H9 (cell line): ENCODE measurements at regions not wholly inside any gene's neighbourhood (a gene's known extent, or its start where the extent isn't known, plus 50 kb on each side); places are given as distances from the start of the nearest gene placed in this dataset.

Source experiments
- DNase-seq: peaks from one replicate; pipeline ENCODE4 v3.0.0-alpha.2; 2017
- H2AFZ ChIP-seq: one replicate; pipeline ENCODE4 v1.6.1; 2013; ENCODE audit warnings: mild to moderate bottlenecking, low read length, control low read depth, moderate library complexity
- H2AK5ac ChIP-seq: 2 replicates; pipeline ENCODE4 v1.6.1; 2013; ENCODE audit warnings: low read length, control low read depth, mixed read lengths; ENCODE audit not compliant: insufficient read length
- H2BK120ac ChIP-seq: one replicate; pipeline ENCODE4 v1.6.1; 2013; ENCODE audit warnings: low read depth, mild to moderate bottlenecking, low read length, control low read depth, inconsistent platforms; ENCODE audit not compliant: poor library complexity, severe bottlenecking
- H2BK12ac ChIP-seq: 2 replicates; pipeline ENCODE4 v1.6.1; 2013; ENCODE audit warnings: low read length, control low read depth, mixed read lengths, low read depth; ENCODE audit not compliant: insufficient read length
- H2BK15ac ChIP-seq: 2 replicates; pipeline ENCODE4 v1.6.1; 2013; ENCODE audit warnings: low read depth, low read length, control low read depth
- H2BK20ac ChIP-seq: one replicate; pipeline ENCODE4 v1.6.1; 2013; ENCODE audit warnings: low read depth, mild to moderate bottlenecking, low read length, control low read depth, inconsistent platforms; ENCODE audit not compliant: poor library complexity, severe bottlenecking
- H2BK5ac ChIP-seq: 2 replicates; pipeline ENCODE4 v1.6.1; 2013; ENCODE audit warnings: low read length, control low read depth, mixed read lengths; ENCODE audit not compliant: insufficient read length
- H3K14ac ChIP-seq: 2 replicates; pipeline ENCODE4 v1.6.1; 2013; ENCODE audit warnings: low read length, control low read depth; ENCODE audit not compliant: insufficient read depth
- H3K18ac ChIP-seq: 2 replicates; pipeline ENCODE4 v1.6.1; 2013; ENCODE audit warnings: low read depth, mild to moderate bottlenecking, mixed read lengths, low read length, control low read depth; ENCODE audit not compliant: insufficient read length
- H3K23ac ChIP-seq: 2 replicates; pipeline ENCODE4 v1.6.1; 2013; ENCODE audit warnings: low read length, control low read depth, mixed read lengths, low read depth; ENCODE audit not compliant: insufficient read length
- H3K23me2 ChIP-seq: 2 replicates; pipeline ENCODE4 v1.6.1; 2013; ENCODE audit warnings: low read depth, mild to moderate bottlenecking, mixed read lengths, low read length, control low read depth; ENCODE audit not compliant: insufficient read length, poor library complexity, severe bottlenecking
- H3K27ac ChIP-seq: 2 replicates; pipeline ENCODE4 v1.5.1; 2013; ENCODE audit warnings: low read length, control low read depth, mixed read lengths, low read depth; ENCODE audit not compliant: insufficient read length
- H3K27me3 ChIP-seq: 2 replicates; pipeline ENCODE4 v1.6.1; 2013; ENCODE audit warnings: low read length, control low read depth, inconsistent platforms; ENCODE audit not compliant: insufficient read depth
- H3K4ac ChIP-seq: 2 replicates; pipeline ENCODE4 v1.6.1; 2013; ENCODE audit warnings: low read depth, mild to moderate bottlenecking, control low read depth, inconsistent platforms, low read length, moderate library complexity
- H3K4me1 ChIP-seq: 2 replicates; pipeline ENCODE4 v1.6.1; 2013; ENCODE audit warnings: low read length, control low read depth, inconsistent platforms; ENCODE audit not compliant: insufficient read depth
- H3K4me2 ChIP-seq: 2 replicates; pipeline ENCODE4 v1.6.1; 2013; ENCODE audit warnings: low read length, control low read depth, mixed read lengths; ENCODE audit not compliant: insufficient read length, insufficient read depth
- H3K56ac ChIP-seq: 2 replicates; pipeline ENCODE4 v1.6.1; 2013; ENCODE audit warnings: low read depth, mild to moderate bottlenecking, mixed read lengths, low read length, control low read depth; ENCODE audit not compliant: insufficient read length
- H3K79me1 ChIP-seq: 2 replicates; pipeline ENCODE4 v1.6.1; 2013; ENCODE audit warnings: low read depth, mild to moderate bottlenecking, moderate library complexity, low read length, control low read depth, inconsistent platforms; ENCODE audit not compliant: insufficient read depth, poor library complexity, severe bottlenecking
- H3K79me2 ChIP-seq: 2 replicates; pipeline ENCODE4 v1.6.1; 2013; ENCODE audit warnings: low read length, control low read depth, inconsistent platforms; ENCODE audit not compliant: insufficient read depth
- H3K9ac ChIP-seq: 2 replicates; pipeline ENCODE4 v1.6.1; 2013; ENCODE audit warnings: low read length, control low read depth, mixed read lengths; ENCODE audit not compliant: insufficient read length; ENCODE audit errors: extremely low read depth
- H3K9me3 ChIP-seq: one replicate; pipeline ENCODE4 v1.6.1; 2013; ENCODE audit warnings: low read depth, low read length, inconsistent platforms; ENCODE audit not compliant: control insufficient read depth
- H3T11ph ChIP-seq: one replicate; pipeline ENCODE4 v1.6.1; 2013; ENCODE audit warnings: mild to moderate bottlenecking, low read length, control low read depth, inconsistent platforms
- H4K20me1 ChIP-seq: one replicate; pipeline ENCODE4 v1.6.1; 2013; ENCODE audit not compliant: control insufficient read depth, insufficient read length, insufficient read depth
- H4K5ac ChIP-seq: 2 replicates; pipeline ENCODE4 v1.6.1; 2013; ENCODE audit warnings: low read depth, mild to moderate bottlenecking, mixed read lengths, low read length, control low read depth; ENCODE audit not compliant: insufficient read length
- H4K8ac ChIP-seq: replicated peaks from 2 replicates; pipeline ENCODE4 v1.6.1; 2013; ENCODE audit warnings: low read length, control low read depth, mixed read lengths, low read depth; ENCODE audit not compliant: insufficient read length
- H4K91ac ChIP-seq: 2 replicates; pipeline ENCODE4 v1.6.1; 2013; ENCODE audit warnings: low read depth, mild to moderate bottlenecking, moderate library complexity, mixed read lengths, low read length, control low read depth; ENCODE audit not compliant: insufficient read length
- H3K27ac Mint-ChIP-seq, 3 experiments: 2 replicates in 2 of 3; 3 replicates in 1 of 3; pipeline ENCODE4 v1.8.0; 2020 to 2021; ENCODE audit warnings: mixed read lengths in 3 of 3, mild to moderate bottlenecking in 1 of 3, moderate library complexity in 1 of 3
- H3K27me3 Mint-ChIP-seq: 2 replicates; pipeline ENCODE4 v1.8.0; 2021; ENCODE audit warnings: low read depth, mild to moderate bottlenecking, moderate library complexity, mixed read lengths
- H3K36me3 Mint-ChIP-seq, 3 experiments: 2 replicates in 2 of 3; 3 replicates in 1 of 3; pipeline ENCODE4 v1.8.0; 2020 to 2021; ENCODE audit warnings: low read depth in 3 of 3, mixed read lengths in 3 of 3; ENCODE audit not compliant: insufficient read depth in 1 of 3
- H3K4me1 Mint-ChIP-seq, 2 experiments: 2 replicates each; pipeline ENCODE4 v1.8.0; 2020; ENCODE audit warnings: mixed read lengths in 2 of 2
- H3K4me3 Mint-ChIP-seq, 2 experiments: 2 replicates in 1 of 2; 3 replicates in 1 of 2; pipeline ENCODE4 v1.8.0; 2020 to 2021; ENCODE audit warnings: mild to moderate bottlenecking in 2 of 2, mixed read lengths in 2 of 2, moderate library complexity in 1 of 2
- H3K9me3 Mint-ChIP-seq, 2 experiments: 2 replicates in 1 of 2; 3 replicates in 1 of 2; pipeline ENCODE4 v1.8.0; 2020; ENCODE audit warnings: mild to moderate bottlenecking in 2 of 2, mixed read lengths in 2 of 2, moderate library complexity in 1 of 2
- CTCF ChIP-seq: fragments of 200-600 bp; sonication (generic); conservative IDR thresholded peaks from 3 replicates; pipeline ENCODE4 v1.8.0; 2021; ENCODE audit warnings: antibody characterized with exemption, mild to moderate bottlenecking
- WGBS: extraction: QIAGEN DNeasy Blood & Tissue Kit; methylation state at CpG from one replicate; pipeline ENCODE4 v1.1.7; 2013; ENCODE audit warnings: missing lambda C conversion rate, low lambda C conversion rate, mixed read lengths; ENCODE audit not compliant: insufficient read length; ENCODE audit errors: extremely low coverage; 5-methylcytosine and 5-hydroxymethylcytosine counted together

- H2BK12ac ChIP-seq = no peak overlapping the region
- no peaks in the 10 kb centered on the region for H3K4me1 ChIP-seq
- Mint-ChIP-seq H3K27ac (no peak overlapping the region), H3K4me3 (no peak overlapping the region), H3K4me1 (peaks cover 0 to 6% of the 10 kb centered on the region in 2 experiments; a peak in 2 of 4 replicates), H3K27me3 (peaks cover 2% of the 10 kb centered on the region), H3K9me3 (no peaks in the 10 kb centered on the region; a peak in 1 of 5 replicates), H3K36me3 (no peaks in the 10 kb centered on the region)
- no peak for DNase-seq
- no peak overlapping the region for H2BK15ac ChIP-seq
- no peak overlapping the region for H3K4ac ChIP-seq
- H4K91ac ChIP-seq = no peak overlapping the region
- H3K27me3 ChIP-seq = no peaks in the 10 kb centered on the region
- H3K9ac ChIP-seq = no peak overlapping the region
- H2BK120ac ChIP-seq = no peak overlapping the region
- no peak overlapping the region for H3K14ac ChIP-seq
- no peak overlapping the region for H3K18ac ChIP-seq
- no peaks in the 10 kb centered on the region for H3K23me2 ChIP-seq
- H3K23ac ChIP-seq = no peak overlapping the region
- no peak overlapping the region for H3K27ac ChIP-seq
- H2AFZ ChIP-seq = no peak overlapping the region
- H3K9me3 ChIP-seq = no peaks in the 10 kb centered on the region
- H2BK20ac ChIP-seq = no peak overlapping the region
- H3K56ac ChIP-seq = no peak overlapping the region
- no peak overlapping the region for H2BK5ac ChIP-seq
- no peak for TF ChIP-seq CTCF
- no peak overlapping the region for H4K5ac ChIP-seq
- no CpG with 5 or more reads among the region's 1 CpG for WGBS
- no peak overlapping the region for H3K4me2 ChIP-seq
- H2AK5ac ChIP-seq = no peak overlapping the region
- no peaks in the 10 kb centered on the region for H4K20me1 ChIP-seq
- H3K79me1 ChIP-seq = no peaks in the 10 kb centered on the region
- H3T11ph ChIP-seq = no peak overlapping the region
- no peaks in the 10 kb centered on the region for H3K79me2 ChIP-seq
- H4K8ac ChIP-seq = no peak overlapping the region
Measured at GRCh38 chr10:64102264-64102633, 581.0 kb downstream of the REEP3 start.
